Osteoblast (primary cell): ENCODE measurements at regions not wholly inside any gene's neighbourhood (a gene's known extent, or its start where the extent isn't known, plus 50 kb on each side); places are given as distances from the start of the nearest gene placed in this dataset.

Experiments used
- DNase-seq: peaks from one replicate; pipeline ENCODE4 v3.0.0; 2011; ENCODE audit warnings: low spot score, mixed read lengths; ENCODE audit not compliant: insufficient read length; ENCODE audit errors: missing footprints
- H2AFZ ChIP-seq: 2 replicates; pipeline ENCODE4 v1.6.0; 2011; ENCODE audit warnings: mild to moderate bottlenecking, low read length
- H3K27ac ChIP-seq: 2 replicates; pipeline ENCODE4 v1.5.1; 2011; ENCODE audit warnings: mild to moderate bottlenecking, low read depth, low read length, moderate library complexity
- H3K27me3 ChIP-seq: 2 replicates; pipeline ENCODE4 v1.6.0; 2012; ENCODE audit warnings: mild to moderate bottlenecking, control low read depth, inconsistent platforms, low read length, moderate library complexity; ENCODE audit not compliant: insufficient read depth
- H3K36me3 ChIP-seq: 2 replicates; pipeline ENCODE4 v1.5.1; 2011; ENCODE audit warnings: mild to moderate bottlenecking, low read length, control low read depth, moderate library complexity; ENCODE audit not compliant: insufficient read depth
- H3K4me1 ChIP-seq: 2 replicates; pipeline ENCODE4 v1.5.1; 2011; ENCODE audit warnings: mild to moderate bottlenecking, low read length, control low read depth, moderate library complexity; ENCODE audit not compliant: insufficient read depth
- H3K4me2 ChIP-seq: 2 replicates; pipeline ENCODE4 v1.6.0; 2011; ENCODE audit warnings: mild to moderate bottlenecking, low read length; ENCODE audit not compliant: insufficient read depth
- H3K4me3 ChIP-seq: fragments of 200-600 bp; sonication (generic); 3 replicates; pipeline ENCODE4 v1.5.1; 2012; ENCODE audit warnings: mild to moderate bottlenecking, low read length, inconsistent platforms; ENCODE audit not compliant: insufficient read depth
- H3K79me2 ChIP-seq: 2 replicates; pipeline ENCODE4 v1.6.0; 2012; ENCODE audit warnings: mild to moderate bottlenecking, low read length, control low read depth, inconsistent platforms; ENCODE audit not compliant: insufficient read depth
- H3K9me3 ChIP-seq: 2 replicates; pipeline ENCODE4 v1.5.1; 2011; ENCODE audit warnings: low read depth, low read length, control low read depth
- H4K20me1 ChIP-seq: 2 replicates; pipeline ENCODE4 v1.6.0; 2012; ENCODE audit warnings: mild to moderate bottlenecking, low read length, control low read depth; ENCODE audit not compliant: insufficient read depth
- CTCF ChIP-seq: IDR thresholded peaks from 2 replicates; pipeline ENCODE4 v1.5.1; 2011; ENCODE audit warnings: mild to moderate bottlenecking, low read depth, low read length, moderate library complexity; ENCODE audit errors: extremely low read depth

- no peak for TF ChIP-seq CTCF
- Histone ChIP-seq H3K27ac (no peak overlapping the region), H3K4me2 (no peak overlapping the region), H3K4me3 (no peak overlapping the region), H3K79me2 (no peaks in the 10 kb centered on the region), H3K4me1 (no peaks in the 10 kb centered on the region), H4K20me1 (no peaks in the 10 kb centered on the region), H3K36me3 (no peaks in the 10 kb centered on the region), H3K9me3 (no peaks in the 10 kb centered on the region), H3K27me3 (no peaks in the 10 kb centered on the region), H2AFZ (no peak overlapping the region)
- DNase-seq = no peak
Observed at GRCh38 chr1:216788671-216789070, 65.4 kb upstream of the ESRRG start.

- Histone ChIP-seq H3K36me3 (no peaks in the 10 kb centered on the region), H3K4me2 (no peak overlapping the region), H3K79me2 (no peaks in the 10 kb centered on the region), H4K20me1 (no peaks in the 10 kb centered on the region), H3K4me1 (no peaks in the 10 kb centered on the region), H2AFZ (no peak overlapping the region), H3K27ac (no peak overlapping the region), H3K27me3 (no peaks in the 10 kb centered on the region), H3K9me3 (no peaks in the 10 kb centered on the region), H3K4me3 (no peak overlapping the region)
- TF ChIP-seq CTCF = no peak
- DNase-seq = no peak
Observed at GRCh38 chr1:216785737-216786136, 62.5 kb upstream of the ESRRG start.

- H3K9me3 ChIP-seq = no peaks in the 10 kb centered on the region
- DNase-seq = no peak
- no peak overlapping the region for H3K27ac ChIP-seq
- H3K36me3 ChIP-seq = no peaks in the 10 kb centered on the region
- no peaks in the 10 kb centered on the region for H4K20me1 ChIP-seq
- no peak overlapping the region for H2AFZ ChIP-seq
- TF ChIP-seq CTCF = no peak
- H3K4me3 ChIP-seq = no peak overlapping the region
- no peaks in the 10 kb centered on the region for H3K4me1 ChIP-seq
- no peaks in the 10 kb centered on the region for H3K79me2 ChIP-seq
- no peak overlapping the region for H3K4me2 ChIP-seq
- no peaks in the 10 kb centered on the region for H3K27me3 ChIP-seq
Observed at GRCh38 chr1:216785221-216785620, 62.0 kb upstream of the ESRRG start.

- Histone ChIP-seq H2AFZ (no peak overlapping the region), H3K27me3 (no peaks in the 10 kb centered on the region), H3K27ac (no peak overlapping the region), H3K36me3 (no peaks in the 10 kb centered on the region), H3K79me2 (no peaks in the 10 kb centered on the region), H3K4me3 (no peak overlapping the region), H3K4me2 (no peak overlapping the region), H4K20me1 (no peaks in the 10 kb centered on the region), H3K9me3 (no peaks in the 10 kb centered on the region), H3K4me1 (no peaks in the 10 kb centered on the region)
- no peak for DNase-seq
- TF ChIP-seq CTCF = no peak
Observed at GRCh38 chr1:216779686-216780085, 56.5 kb upstream of the ESRRG start.
